Stimulated activated CD4-positive, alpha-beta T cell treated with anti-CD3 and anti-CD28 coated beads, Interleukin-4, amount 100 ng/mL, for 24 hours (primary cell): ENCODE measurements at regions not wholly inside any gene's neighbourhood (a gene's known extent, or its start where the extent isn't known, plus 50 kb on each side); places are given as distances from the start of the nearest gene placed in this dataset.
"Not testable (repeated sequence)": the region's sequence is repeated elsewhere in the genome, so short reads cannot be mapped to it uniquely, and the experiment has no call there.

Experiments
- DNase-seq: peaks from one replicate; pipeline ENCODE4 v3.0.0-alpha.2; 2020

DNA sequence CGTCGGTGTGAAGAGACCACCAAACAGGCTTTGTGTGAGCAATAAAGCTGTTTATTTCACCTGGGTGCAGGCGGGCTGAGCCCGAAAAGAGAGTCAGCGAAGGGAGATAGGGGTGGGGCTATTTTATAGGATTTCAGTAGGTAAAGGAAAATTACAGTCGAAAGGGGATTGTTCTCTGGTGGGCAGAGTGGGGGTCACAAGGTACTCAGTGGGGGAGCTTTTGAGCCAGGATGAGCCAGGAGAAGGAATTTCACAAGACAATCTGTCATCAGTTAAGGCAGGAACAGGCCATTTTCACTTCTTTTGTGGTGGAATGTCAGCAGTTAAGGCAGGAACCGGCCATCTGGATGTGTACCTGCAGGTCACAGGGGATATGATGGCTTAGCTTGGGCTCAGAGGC is 98.1 kb downstream of the RTP4 start:
- not testable (repeated sequence) for DNase-seq

DNA sequence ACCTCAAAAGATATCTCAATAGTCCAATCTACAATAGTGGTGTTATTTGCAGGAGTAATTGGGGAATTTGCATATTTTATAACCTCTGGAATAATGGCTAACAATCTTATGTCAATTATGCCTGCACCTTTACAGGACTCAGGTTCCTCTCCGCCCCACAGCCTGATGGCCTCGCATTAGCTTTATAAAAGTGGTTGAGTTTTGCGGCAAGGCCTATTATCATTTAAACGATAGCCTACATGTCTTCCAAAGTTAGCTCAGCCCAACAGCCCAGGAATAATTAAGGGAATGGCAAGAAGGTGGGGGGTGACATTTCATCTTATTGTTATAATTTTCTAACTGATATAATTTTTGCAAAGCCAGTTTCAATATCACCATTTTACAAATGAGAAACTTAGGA is 97.3 kb downstream of the RTP4 start:
- no peak for DNase-seq

DNA sequence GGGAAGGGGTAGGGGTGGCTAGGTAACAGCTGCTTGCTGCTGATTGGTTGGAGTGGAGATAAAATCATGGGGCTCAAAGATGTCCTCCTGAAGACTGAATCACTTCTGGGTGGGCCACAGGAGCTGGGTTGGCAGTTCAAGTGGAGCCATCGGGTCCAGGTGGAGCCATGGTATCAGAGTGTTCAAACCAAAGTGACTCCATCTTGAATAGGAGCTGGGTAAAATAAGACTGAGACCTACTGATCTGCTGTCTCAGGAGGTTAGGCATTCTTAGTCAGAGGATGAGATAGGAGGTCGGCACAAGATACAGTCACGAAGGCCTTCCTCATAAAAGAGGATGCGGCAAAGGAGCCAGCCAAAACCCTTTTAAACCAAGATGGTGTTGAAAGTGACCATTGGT is 96.5 kb downstream of the RTP4 start:
- no peak for DNase-seq

DNA sequence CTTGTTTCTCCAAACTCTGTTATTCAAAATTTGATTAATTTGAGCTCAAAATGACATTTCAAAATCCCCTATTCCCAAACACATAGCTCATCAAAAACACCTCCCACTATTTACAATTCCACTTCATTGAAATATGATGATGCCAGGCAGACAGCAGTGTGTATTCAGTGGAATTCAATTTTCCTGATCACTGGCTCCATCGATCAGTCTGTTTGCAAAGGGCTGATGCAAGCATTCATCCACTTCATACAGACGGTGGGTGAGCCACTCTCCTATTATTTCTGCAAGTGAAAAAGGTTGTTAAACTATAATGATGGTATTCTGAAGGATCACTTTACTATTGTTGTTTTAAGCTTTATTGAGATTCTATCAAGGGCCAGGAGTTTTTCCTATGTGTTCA is 90.7 kb downstream of the RTP4 start:
- DNase-seq = no peak

DNA sequence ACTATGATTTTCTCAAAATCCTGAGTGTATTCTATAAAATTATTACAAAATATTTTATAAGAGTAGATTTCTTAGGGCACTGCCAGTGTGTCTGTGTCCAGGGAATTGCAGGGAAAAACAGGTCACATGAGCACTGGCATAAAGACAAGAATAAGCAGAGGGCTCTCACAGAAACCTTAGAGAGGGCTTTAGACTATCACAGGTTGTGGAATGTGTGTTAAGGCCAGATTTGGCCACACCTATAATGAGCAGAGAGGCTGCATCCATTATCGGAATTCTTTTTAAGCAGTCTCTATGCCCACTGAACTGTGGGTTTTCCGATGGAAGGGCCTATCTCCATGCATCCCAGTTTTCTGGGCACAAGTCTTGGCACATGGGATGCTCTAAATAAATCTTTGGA is 90.2 kb downstream of the RTP4 start:
- DNase-seq = no peak

DNA sequence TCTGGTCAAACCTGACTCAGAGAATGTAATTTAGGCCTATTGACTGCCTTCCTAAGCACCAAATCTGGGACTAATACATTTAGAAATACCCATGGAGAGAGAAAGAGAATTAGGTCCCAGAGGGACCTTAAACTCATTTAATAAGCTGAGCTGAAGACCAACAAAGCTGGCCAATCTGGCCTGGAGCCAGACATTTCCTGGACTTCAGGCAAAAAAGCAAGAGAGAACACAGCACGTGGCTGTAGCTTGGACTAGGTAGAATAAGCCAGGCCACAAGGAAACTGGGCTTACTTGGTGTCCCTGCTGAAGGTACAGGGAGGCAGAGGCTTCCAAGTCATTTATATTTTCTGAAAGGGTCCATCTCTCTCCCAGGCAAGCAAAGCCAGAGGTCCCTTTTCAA is 88.1 kb downstream of the RTP4 start:
- no peak for DNase-seq

DNA sequence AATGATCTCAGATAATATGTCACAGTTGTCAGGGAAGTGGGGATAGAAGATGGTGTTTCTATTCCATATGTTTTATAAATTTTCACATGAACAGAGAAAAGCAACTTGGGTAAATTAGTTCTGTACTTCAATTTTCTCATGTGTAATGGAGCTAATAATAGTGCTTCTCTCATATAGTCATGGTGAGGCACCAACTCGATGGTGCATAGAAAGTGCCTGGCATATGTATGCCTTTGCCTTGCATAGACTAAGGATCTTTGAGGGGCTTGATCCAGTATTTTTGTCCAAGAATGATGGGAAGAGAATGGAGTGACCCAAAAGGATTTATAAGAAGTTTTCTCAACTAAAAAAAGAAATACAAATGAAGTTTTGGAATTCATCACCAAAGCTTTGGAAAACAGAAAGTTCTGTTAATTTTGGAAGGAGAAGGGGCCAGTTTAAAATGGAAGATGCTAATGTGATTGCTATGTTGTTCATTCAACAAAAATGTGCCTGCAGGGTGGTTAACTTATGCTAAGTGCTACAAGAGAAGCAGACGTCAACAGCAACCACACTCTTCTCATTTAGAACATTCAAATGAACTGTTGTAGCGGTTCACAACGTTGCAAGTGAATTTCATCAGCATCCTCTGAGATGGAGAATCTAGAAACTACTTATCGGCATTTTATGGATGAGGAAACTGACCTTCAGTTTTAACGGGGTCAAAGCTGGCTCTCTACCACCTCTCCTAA is 86.1 kb downstream of the RTP4 start:
- DNase-seq = no peak

DNA sequence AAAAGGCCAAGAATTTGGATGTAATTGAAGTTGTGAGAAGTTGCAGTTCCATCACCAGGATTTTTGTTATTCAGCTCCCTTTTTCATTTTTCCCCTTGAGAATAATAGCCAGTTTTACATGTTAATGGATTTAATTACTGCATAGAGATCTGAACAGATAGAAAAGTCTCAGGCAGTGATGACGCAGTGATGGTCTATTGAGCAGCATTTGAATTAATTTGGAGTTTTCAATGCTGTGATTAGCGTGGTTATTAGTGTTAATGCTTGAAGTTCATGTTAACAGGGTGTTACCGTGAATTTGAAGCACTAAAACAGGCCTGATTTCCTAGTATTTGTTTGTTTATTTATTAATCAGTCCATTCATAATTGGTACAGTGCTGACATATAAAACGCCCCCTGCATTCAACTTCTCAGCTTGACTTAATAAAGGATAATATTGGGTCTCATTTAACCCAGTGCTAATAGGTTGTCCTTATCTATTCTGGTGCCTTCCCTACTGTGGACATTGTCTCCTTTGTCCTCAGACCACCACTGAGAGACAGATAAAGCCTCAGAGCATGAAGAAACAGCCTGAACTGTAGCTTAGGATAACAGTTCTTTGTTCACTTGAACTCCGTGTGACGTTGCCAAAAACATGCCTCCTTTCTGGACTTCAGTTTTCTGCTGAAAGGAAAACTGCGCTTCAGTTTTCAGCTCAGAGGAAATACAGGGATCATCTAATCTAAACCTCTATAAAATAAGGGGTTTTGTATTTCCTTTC is 82.4 kb downstream of the RTP4 start:
- DNase-seq = no peak

DNA sequence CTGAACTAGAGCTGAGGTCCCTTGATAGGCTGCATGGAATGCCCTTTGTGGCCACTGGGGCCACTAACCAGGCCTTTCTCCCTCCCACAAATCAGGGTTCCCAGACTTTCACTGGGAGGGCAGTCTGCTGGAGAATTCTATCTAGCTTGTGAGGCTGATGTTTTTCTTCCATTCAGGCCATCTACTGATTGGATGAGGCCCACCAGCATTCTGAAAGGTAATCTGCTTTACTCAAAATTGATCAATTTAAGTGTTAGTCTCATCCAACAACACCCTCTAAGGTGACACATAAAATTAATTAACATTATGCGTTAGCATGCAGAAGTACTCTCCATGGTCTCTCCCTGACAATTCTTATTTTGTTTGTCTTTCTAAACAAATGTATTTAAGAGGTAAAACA is 80.5 kb downstream of the RTP4 start:
- DNase-seq = no peak

DNA sequence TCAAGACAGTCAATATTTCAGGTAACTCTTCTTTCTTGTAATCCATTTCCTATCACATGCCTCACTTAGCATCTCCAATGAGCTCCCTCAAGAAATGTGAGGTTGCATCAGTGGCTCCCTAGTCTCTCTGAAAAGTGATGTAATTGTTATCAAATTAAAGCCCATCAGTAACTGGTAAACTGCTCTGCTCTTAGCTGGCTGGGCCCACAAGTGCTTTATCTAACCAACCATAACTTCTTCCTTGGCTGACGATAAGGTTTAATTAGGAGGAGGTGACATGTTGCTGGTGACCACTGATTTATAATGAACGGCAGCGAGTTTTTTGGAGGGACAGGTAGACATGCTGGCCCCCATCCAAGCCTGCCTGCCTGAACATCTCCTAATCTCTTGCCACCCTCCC is 79.6 kb downstream of the RTP4 start:
- DNase-seq = no peak

DNA sequence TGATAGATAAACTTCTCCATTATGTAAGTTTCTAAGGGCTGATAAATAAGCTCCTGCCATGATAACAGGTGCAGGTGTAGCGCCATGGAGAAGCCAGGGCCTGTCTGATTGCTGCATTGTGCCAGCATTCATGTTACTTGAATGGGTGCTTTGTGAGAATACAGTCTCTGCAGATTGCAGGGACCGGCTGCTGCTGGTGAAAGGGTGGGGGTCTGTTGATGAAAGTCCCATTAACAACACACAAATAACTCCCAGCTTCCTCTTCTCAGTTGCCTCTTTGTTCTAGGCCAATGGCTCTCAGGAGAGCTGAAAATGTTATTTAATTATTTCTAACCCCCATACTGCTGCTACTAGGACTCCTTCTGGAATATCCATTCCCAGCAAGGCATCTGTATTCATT is 77.2 kb downstream of the RTP4 start:
- no peak for DNase-seq

DNA sequence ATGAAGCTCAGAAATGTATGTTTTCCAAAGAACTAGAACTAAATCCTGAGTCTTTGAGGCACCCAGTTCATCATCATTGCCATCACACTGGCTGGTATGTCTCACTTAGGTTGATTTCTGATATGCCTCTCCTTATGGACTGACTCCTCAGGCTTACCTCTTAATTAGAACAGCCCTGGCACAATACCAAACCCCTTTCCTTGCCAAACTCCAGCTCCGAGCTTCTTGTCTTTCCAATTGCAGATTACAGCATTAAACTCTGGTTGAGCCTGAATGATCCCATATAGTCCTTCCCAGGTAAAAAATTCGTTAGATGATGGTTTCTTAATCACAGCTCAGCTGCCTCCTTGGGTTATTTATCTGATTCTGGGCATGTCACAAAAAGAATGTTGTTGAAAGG is 66.3 kb downstream of the RTP4 start:
- DNase-seq = no peak

DNA sequence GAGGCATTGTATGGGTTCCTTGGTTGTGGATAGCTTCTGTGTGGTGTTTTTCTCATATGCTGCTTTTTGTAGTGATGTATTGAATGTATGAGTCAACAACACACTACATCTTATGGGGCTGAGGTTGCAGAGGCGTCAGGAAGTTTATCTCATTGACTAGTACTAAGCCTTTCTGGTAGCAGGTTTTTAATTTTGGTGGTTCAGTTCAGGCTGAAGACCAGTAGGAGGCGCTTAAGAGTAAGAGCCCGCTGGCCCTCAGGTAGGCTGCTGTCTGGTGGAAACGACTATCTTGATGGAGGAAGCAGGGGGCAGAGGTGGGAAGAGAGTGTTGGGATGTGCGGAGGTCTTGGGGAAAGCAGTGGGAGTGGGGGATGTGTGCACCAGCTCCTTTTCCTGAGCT is 62.4 kb downstream of the RTP4 start:
- DNase-seq = no peak
